ENCODE measurements at regions not wholly inside any gene's neighbourhood (a gene's known extent, or its start where the extent isn't known, plus 50 kb on each side); places are given as distances from the start of the nearest gene placed in this dataset.

- no peak overlapping the region for H3K4me3 ChIP-seq (ENCODE audit: low read depth, low read length)
- TF ChIP-seq CTCF (IDR thresholded peaks at IDR 0.05; ENCODE audit: control insufficient read depth, extremely low read depth, insufficient read depth) = no peak
- DNase-seq (ENCODE audit: low read depth) = no peak
Measured at GRCh38 chr2:146027156-146027555, 1507.2 kb upstream of the ZEB2 start.

GRCh38 chr2:146025519-146025918, 1505.6 kb upstream of the ZEB2 start:
- no peak for DNase-seq (ENCODE audit: low read depth)
- no peak for TF ChIP-seq CTCF (IDR thresholded peaks at IDR 0.05; ENCODE audit: control insufficient read depth, extremely low read depth, insufficient read depth)

GRCh38 chr2:146024212-146024743, 1504.4 kb upstream of the ZEB2 start:
- TF ChIP-seq CTCF (IDR thresholded peaks at IDR 0.05; ENCODE audit: control insufficient read depth, extremely low read depth, insufficient read depth) = no peak
- H3K4me3 ChIP-seq (ENCODE audit: low read depth, low read length) = no peak overlapping the region
- DNase-seq (ENCODE audit: low read depth) = no peak

More at GRCh38 chr2:146025519-146025918, 1505.6 kb upstream of the ZEB2 start:
- H3K4me3 ChIP-seq (ENCODE audit: low read depth, low read length) = no peak overlapping the region

- H3K4me3 ChIP-seq (ENCODE audit: low read depth, low read length) = no peak overlapping the region
- no peak for TF ChIP-seq CTCF (IDR thresholded peaks at IDR 0.05; ENCODE audit: control insufficient read depth, extremely low read depth, insufficient read depth)
- DNase-seq (ENCODE audit: low read depth) = no peak
Measured at GRCh38 chr2:146004462-146004861, 1484.5 kb upstream of the ZEB2 start.

GRCh38 chr2:146003337-146003736, 1483.4 kb upstream of the ZEB2 start:
- DNase-seq (ENCODE audit: low read depth) = no peak
- no peak overlapping the region for H3K4me3 ChIP-seq (ENCODE audit: low read depth, low read length)
- no peak for TF ChIP-seq CTCF (IDR thresholded peaks at IDR 0.05; ENCODE audit: control insufficient read depth, extremely low read depth, insufficient read depth)

- no peak for TF ChIP-seq CTCF (IDR thresholded peaks at IDR 0.05; ENCODE audit: control insufficient read depth, extremely low read depth, insufficient read depth)
- H3K4me3 ChIP-seq (ENCODE audit: low read depth, low read length) = no peak overlapping the region
- no peak for DNase-seq (ENCODE audit: low read depth)
Measured at GRCh38 chr2:145994910-145995309, 1475.0 kb upstream of the ZEB2 start.

GRCh38 chr2:145992572-145992971, 1472.7 kb upstream of the ZEB2 start:
- no peak overlapping the region for H3K4me3 ChIP-seq (ENCODE audit: low read depth, low read length)
- DNase-seq (ENCODE audit: low read depth) = no peak
- TF ChIP-seq CTCF (IDR thresholded peaks at IDR 0.05; ENCODE audit: control insufficient read depth, extremely low read depth, insufficient read depth) = no peak
